Activated CD4-positive, CD25-positive, alpha-beta regulatory T cell (primary cell): ENCODE measurements at regions not wholly inside any gene's neighbourhood (a gene's known extent, or its start where the extent isn't known, plus 50 kb on each side); places are given as distances from the start of the nearest gene placed in this dataset.

Source experiments
- DNase-seq, 4 experiments: peaks; one replicate each; lab custom pipeline; 2025; lab: John Stamatoyannopoulos, UW

DNA sequence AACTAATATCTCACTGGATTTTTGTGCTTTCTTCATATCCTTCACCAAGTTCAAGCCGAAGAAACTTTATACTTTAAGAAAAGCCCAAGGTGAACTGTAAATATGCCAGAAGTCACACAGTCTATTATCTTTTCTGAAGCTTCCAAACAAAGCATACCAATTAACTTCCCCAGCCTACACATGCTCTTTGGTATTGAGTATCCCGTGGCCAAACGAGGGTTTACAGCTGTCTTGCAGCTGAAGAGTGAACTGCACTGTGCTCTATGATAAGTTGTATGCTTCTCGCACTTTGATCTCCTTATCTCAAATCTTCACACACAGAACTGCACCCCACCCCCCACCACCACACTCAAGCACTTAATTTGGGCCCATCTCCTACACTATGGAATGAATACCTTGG is 215.6 kb upstream of the VEPH1 start:
- DNase-seq: no peak

GRCh38 chr3:157713101-157713500 is 209.9 kb upstream of the VEPH1 start:
- DNase-seq: no peak

DNA sequence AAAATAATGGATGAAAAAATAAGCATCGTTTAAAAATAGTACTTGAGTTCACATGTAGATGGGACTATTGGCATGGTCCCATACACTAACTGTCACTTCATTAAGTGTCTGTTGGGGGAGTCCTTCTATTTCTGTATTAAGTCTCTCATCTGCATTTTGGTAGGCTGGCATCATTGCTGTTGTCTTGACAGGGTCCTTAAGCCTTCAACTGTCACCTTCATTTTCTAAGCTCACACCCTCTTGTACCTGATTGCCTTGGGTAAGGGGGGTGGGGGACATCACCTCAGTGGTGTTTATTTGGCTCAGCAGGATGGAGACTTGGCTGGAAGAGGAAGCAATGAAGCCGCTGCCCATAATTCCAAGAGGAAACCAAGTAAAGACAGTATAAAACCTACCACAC is 202.0 kb upstream of the VEPH1 start:
- DNase-seq: no peak

DNA sequence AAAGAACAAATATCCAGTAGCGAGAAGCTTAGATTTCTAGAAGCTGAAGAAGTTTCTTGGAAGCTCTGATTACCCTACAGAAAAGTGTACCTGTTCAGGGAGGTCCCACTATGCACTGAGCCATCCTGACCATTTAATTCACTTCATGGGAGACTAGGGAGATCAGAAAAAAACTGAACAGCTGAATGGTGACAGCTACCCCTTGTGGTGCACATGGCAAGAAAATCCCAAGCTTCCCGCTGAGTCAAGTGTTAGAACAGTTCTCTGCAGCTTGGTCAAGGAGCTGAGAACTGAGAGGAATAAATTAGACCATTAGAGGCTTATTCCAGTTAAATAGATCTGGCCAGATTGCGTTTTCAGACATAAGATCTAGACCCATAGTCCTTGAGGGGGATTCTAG is 197.2 kb upstream of the VEPH1 start:
- DNase-seq: no peak

GRCh38 chr3:157695586-157695985 is 192.4 kb upstream of the VEPH1 start:
- no peak for DNase-seq

GRCh38 chr3:157695103-157695502 is 191.9 kb upstream of the VEPH1 start:
- DNase-seq: no peak

DNA sequence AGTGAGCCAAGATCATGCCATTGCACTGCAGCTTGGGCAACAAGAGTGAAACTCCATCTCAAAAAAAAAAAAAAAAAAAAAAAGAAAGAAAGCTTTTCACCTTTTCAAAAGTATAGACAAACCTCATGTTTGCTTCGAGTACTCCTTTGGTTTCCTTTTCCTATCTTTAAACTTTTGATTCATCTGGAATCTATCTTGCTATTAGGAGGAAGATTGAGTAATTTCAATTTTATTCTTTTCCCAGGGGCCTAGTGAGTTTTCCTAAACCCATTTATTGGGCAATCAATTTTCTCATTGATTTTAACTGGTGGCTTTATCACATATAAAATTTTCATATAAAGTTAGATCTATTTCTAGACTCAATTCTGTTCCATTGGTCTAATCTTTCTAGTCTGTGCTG is 190.5 kb upstream of the VEPH1 start:
- DNase-seq: no peak

- DNase-seq: no peak
These were observed 189.3 kb upstream of the VEPH1 start for GRCh38 chr3:157692468-157692867.

- DNase-seq: no peak
These were observed 180.5 kb upstream of the VEPH1 start for GRCh38 chr3:157683668-157684067.

- DNase-seq: no peak
These were observed 168.8 kb upstream of the VEPH1 start for GRCh38 chr3:157672061-157672460.

- DNase-seq: no peak
These were observed 168.4 kb upstream of the VEPH1 start for GRCh38 chr3:157671656-157672055.

GRCh38 chr3:157669416-157669815 is 166.2 kb upstream of the VEPH1 start:
- DNase-seq: no peak

DNA sequence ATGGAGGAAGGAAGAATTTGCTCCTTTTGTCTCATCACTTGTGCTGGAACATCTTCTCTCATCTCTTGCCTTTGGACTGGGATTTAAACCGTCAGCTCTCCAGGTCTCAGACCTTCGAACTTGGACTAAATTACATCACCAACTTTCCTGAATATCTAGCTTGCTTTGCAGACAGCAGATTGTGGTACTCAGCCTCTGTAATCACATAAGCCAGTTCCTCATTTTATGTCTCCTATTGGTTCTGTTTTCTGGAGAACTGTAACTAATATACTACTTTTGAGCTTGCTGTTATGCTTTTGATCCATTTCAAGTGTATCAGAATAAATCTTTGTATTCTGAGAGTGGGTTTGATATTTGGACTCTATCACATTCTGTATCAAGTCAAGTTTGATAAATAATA is 164.3 kb upstream of the VEPH1 start:
- DNase-seq: no peak

DNA sequence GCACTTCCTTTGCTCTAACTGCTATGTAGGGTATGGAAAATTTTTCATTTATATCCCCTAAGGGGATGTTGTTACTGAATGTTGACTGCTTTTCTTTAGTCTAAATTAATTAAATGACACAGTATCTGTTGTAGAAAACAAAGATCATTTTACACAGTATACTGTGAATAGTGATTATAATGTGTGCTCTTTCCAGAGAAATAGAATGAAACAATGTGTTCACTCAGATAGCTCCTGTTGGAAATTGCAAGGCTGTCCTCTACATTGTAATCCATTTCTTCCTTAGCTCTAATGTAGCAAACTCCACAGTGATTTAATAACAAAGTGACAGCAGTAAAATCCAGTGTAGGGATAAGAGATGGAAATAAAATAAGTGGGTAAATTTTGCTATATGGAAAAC is 159.0 kb upstream of the VEPH1 start:
- DNase-seq: no peak

DNA sequence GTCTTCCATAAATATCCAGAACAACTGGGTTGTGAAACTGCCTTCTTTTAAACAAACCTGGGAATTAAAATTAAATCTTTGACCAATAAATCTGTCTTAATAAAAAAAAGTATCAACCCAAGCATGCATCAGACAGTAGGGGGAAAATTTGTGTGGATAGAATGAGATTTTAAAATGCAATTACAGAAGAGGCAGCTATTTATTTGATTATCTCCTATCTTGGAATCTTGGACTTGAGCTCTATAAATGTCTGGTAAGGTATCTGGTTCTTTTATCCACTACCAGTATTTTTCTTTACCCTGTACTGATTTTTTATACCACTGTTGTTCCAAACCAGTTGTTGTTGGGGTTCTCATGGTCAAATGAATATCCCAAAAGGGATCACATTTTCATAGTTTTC is 157.6 kb upstream of the VEPH1 start:
- DNase-seq: no peak

GRCh38 chr3:157652366-157652765 is 149.2 kb upstream of the VEPH1 start:
- no peak for DNase-seq

DNA sequence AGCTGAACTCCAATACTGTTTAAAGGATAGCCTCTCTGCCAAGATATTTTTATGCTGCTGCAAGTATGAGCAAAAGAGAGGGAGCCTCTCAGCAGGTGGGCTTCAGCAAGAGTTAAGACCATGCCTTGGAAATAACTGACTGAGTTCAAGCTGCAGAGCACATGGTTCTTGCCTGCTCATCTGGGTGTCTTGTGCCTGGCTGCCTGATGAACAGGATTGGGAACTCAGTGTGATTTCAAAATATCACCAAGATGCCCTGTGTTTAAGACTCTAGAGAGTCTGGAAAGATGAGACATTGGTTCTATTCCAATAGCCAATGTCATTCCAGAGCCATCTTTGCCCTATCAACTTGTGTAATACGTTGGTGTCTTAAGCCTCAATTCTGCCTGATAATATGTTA is 147.5 kb upstream of the VEPH1 start:
- no peak for DNase-seq

DNA sequence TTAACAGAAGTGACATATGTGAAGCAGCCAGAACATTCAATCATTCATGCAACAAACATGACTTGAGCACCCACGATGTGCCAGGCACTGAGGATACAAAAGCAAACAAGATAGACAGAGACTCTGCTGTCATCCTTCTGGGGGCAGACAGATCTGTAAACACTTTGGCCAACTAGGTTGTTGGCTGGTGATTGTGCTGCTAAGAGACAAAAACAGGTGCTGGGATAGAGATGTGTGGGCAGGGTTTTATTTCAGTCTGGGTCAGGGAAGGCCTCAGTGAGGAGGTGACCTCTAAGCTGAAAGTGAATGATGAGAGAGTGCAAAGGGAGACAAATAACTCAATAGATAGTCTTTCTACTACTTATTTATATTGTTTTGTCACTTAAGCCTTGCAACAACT is 147.0 kb upstream of the VEPH1 start:
- no peak for DNase-seq

DNA sequence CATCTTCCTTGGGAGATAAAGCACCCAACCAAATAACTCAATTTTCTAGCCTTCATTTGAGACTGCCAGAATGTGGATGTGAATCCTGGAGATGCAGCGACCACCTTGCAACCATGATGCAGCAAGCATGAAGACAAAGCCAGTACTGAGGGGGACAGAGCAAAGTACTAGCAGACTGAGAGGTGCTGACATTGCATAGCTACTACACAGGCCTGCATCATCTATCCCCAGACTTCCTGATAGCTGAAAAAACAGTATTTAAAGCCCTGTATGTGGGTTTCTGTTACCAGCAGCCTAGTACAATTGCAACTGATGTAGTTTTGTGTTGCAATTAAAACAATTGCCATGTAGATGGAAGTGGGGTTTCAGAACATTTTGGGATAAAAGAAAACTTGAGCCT is 146.3 kb upstream of the VEPH1 start:
- no peak for DNase-seq

GRCh38 chr3:157647820-157648219 is 144.6 kb upstream of the VEPH1 start:
- no peak for DNase-seq

GRCh38 chr3:157639756-157640426 is 136.7 kb upstream of the VEPH1 start:
- no peak for DNase-seq

DNA sequence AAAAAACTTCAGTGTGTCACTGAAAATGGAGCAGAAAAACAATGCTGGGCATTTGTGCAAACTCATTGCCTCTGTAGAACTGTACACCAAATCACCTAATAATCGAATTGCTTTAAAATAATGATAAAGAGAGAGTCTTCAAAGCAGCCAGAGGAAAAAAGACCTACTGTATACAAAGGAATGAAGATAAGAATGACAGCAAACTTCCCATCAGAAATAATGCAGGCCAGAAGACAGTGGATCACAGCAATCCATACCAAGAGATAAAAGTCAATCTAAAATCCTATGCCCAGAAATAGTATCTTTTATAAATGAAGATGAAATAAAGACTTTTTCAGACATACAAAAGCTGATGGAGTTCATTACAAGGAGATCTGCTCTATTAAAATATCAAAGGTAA is 134.7 kb upstream of the VEPH1 start:
- DNase-seq: no peak

DNA sequence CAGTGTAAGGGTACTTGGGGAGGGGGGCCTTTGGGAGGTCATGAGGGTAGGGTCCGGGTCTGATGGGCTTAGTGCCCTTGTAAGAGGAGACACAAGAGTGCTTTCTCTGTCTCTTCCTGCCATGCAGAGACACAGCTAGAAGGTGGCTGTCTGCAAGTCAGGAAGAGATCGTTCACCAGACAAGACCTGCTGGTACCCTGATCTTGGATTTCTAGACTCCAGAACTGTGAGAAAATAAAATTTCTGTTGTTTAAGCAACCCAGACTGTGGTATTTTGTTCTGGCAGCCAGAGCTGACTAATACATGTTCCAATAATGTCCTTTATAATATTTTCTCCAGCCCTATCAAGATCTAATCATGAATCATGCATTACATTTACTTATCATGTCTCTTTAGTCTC is 130.0 kb upstream of the VEPH1 start:
- DNase-seq: no peak

GRCh38 chr3:157632075-157632474 is 128.9 kb upstream of the VEPH1 start:
- no peak for DNase-seq

DNA sequence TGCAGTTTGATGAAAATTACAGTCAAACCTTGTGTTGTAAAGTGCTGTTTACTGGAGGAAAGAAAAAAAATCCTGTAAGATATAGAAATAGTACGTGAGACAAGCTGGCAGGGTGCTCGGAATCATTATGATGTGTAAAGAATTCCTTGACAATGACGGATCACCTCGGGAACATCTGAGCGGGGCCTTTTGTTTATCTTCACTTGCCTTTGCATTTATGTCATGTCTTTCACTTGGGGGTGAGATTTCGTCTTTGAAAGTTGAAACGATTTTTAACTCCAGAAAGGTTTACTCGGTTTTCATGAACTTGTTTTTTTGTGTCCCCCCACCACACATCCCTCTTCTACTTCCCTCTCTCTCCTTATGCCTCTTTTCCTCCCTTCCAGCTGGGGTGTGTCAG is 128.3 kb upstream of the VEPH1 start:
- no peak for DNase-seq
